NCI-H2171 treated with DMSO at 0.1 percent for 48 hours (cell line): ENCODE measurements at regions not wholly inside any gene's neighbourhood (a gene's known extent, or its start where the extent isn't known, plus 50 kb on each side); places are given as distances from the start of the nearest gene placed in this dataset.

ENCODE experiments used
- DNase-seq: peaks from one replicate; lab custom pipeline; 2025; lab: John Stamatoyannopoulos, UW

DNA sequence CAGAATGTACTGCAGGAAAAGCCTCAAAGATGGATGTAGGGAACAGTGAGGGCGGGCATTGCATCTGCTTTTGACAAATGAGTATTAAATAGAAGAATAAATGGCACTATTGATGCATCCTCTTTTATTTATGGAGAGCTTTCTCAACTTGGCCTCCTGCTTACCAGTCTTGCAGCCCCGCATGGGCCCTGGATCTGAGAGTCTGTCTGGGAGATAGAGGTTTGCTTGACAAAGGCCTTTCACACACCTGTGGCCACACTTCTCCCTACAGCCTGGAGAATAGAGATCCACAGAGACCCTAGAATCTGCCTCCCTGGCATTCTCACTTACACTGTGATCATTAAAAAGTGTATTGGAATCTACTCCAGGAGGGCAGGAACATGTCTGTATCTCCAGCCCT lies 203.8 kb upstream of the CDH4 start:
- no peak for DNase-seq

DNA sequence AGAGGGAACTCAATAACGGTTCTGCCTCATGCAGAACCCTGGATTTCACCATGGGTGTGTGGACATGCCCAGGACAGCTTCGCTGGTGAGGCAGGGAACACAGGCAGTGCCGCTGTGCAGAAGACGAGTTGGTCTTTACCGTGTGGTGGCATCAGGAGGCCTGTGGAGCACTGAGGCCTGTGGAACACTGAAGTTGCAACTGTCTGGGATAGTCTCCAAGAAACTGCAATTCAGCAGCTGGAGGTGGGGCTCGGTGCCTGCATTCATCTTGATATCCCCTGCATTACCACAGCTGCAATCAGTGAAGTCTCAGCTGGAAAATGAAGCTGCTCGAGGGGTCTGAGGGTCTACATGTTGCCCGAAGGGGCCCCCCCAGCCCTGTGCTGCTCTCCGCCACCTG lies 202.4 kb upstream of the CDH4 start:
- no peak for DNase-seq

DNA sequence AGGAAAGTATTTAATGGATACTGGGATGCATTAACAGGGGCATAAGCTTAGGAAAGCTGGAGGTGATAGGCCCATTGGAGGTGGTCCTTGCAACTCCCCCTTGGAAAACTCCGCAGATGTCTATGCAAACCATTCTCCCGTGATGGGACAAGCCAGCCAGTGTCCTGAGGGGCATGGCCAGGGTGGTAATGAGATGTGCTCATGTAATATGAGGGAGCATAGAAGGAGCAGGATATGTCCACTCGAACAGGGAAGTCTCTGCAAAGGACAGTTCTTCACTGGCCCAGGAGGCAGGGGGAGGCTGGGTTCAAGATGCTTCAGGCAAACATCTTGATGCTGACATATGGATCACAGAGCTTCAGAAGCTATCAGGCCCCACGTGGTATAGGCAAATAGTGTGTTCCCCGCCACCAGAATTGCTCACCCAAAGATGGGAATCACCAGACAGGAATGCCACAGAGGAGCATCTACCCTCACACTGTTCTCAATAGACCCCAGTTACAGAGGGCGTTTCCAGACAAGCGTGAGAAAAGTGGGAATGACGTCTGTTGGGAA lies 201.6 kb upstream of the CDH4 start:
- no peak for DNase-seq

GRCh38 chr20:61052195-61052750 lies 199.8 kb upstream of the CDH4 start:
- no peak for DNase-seq

GRCh38 chr20:61052776-61053442 lies 199.2 kb upstream of the CDH4 start:
- DNase-seq: no peak

DNA sequence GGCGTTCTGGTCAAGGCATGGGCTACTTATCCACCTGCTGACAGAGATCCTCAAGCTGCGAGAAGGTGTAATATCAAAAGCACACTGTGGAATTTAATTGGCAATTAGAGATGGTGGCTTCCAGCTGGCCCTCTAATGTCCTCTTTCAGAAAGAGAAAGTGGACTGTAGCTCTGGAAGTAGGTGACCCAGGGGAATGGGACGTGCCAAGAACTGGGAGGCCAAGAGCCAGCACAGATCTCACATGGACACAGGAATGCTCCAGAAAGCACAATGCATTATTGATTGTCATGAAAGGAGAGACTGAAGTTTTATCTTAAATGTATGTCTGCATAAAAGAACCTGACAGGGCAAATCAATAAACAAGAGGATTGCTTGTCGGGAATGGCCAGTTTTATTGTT lies 198.6 kb upstream of the CDH4 start:
- no peak for DNase-seq

DNA sequence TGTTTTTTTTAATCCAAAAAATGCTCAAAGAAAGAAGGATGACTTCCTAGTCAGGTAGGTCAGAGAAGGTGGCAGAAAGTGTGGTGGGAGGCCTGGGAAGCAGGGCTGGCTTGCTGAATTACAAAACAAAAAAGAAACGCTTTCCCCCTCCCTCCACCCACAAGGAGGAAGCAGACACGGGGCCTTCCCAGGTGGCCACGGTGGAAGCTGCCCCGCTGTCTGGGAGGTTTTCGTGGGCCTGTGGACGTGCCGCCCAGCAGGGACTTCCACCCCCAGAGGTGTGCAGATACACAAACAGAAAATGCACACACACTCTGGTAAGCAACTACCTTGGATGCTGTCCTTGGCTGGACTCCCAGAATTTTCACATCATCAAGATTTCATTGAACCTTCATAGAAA lies 198.2 kb upstream of the CDH4 start:
- no peak for DNase-seq

DNA sequence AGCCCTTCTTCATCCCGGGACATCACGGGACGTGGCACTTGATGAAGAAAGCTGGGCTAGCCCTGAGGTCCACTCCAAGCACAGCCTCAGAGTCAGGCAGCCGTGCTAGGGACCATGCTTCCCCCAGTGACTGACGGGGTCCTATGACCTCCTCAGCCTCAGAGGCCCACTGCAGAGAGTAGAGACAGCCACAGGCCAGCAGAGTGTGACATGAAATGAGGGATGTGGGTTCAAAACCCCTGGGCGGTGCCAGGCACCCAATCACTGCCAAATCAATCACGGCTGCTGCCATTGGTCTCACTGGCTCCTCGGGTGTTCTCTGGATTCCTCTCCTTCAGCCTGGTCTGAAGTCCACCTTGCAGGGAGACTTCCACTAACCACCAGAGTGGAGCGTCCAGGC lies 197.7 kb upstream of the CDH4 start:
- DNase-seq: no peak

DNA sequence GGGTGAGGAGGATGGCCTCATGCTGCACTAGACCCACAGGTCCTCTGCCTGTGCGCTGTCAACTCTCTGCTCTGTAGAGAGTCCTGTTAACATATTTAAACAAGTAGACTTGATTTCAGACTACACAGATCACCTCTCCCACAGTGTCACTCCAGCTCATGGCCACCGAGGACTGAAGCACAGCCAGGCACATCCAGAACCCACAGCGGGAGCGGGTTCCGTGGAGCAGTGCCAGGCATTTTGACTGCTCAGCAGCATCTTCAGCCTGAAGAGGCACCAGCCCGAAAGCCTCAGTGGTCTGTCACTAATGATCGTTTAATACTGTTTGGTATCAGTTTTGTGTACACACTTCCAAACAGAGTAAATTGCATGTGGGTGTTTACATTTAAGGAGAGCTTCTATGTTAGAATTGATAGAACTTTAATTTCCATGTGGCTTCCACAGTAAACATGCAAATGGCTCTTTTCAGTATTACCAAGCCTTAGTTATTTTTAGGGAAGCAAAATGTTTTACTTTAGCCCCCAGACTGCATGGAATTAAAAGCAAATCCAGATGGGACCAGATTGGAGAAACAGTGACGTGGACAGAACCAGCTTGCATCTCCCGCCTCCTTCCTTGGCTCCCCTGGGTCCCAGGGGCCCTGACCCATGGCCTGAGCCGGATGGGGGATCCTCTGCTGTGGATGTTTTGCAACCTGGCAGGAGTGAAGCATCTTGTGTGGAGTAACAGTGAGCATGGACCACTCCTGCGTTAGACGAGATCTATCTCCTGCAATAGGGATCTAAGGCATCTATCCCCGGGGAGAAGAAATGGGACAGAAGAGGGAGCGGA lies 196.7 kb upstream of the CDH4 start:
- DNase-seq: no peak

- no peak for DNase-seq
Measured at GRCh38 chr20:61056116-61056515, 195.9 kb upstream of the CDH4 start.

- no peak for DNase-seq
Measured at GRCh38 chr20:61056627-61057442, 195.2 kb upstream of the CDH4 start.

DNA sequence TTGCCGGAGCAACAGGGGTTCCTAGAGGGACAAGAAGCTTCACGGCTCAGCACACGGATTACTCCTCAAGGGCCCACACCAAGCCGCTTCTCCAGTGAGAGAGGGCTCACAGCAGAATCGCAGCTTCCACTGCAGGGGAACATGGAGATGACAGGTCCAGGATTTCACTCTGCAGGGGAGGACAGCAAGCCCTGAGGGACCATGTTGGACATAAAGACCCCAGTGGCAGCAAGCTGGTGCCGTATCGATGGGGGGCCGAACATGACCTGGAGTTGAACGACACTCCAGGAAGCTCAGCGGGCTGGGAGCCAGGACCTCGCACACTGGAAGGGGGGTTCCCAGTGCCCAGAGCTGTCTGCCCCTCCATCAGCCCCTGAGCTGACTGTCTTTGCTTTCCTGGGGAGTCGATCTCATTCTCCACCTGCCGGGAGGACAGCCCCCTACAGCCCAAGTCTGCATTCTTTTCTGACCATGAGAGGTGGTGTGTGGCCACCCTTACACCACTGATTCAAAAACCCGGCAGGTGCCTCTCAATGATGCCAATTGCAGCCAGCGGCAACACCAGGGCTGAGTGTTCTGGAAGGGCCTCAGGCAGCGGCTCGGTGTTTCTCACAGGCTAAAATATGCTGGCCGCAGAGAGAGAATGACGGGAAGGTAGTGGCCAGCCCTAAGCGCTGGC lies 194.5 kb upstream of the CDH4 start:
- no peak for DNase-seq

DNA sequence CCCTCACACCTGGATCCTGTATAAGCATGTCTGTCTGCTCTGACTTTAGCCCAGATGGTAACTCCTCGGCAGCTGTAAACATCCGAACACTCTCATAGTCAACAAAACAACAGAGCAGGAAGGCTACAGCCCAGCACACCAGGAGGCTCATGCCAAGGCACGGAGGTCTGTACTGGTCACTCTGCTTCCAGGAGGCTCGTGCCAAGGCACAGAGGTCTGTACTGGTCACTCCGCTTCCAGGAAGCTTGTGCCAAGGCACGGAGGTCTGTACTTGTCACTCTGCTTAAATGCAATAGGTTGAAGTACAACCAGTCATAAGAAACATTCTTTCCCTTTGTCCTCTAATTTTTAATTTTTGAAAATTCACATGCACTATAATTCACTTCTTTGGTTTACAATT lies 190.1 kb upstream of the CDH4 start:
- no peak for DNase-seq

GRCh38 chr20:61065853-61066252 lies 186.2 kb upstream of the CDH4 start:
- no peak for DNase-seq

DNA sequence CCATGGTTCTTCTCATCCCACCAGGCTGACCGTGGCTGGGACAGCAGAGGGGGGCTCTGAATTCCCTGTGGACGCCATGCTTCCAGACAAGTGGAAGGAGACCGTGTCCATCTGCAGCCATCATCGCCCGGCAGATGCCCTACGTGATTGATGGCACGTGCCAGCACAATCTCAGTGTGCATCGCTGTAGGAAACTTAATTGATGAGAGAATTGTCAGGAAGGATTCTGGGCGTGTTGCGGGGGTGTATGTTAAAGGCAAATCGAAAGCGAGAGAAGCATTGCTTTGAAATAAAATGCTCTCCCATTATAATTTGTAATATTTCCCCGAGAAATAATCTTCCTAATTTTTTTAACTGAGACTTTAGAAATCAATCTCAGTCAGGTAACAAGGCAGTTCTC lies 185.5 kb upstream of the CDH4 start:
- no peak for DNase-seq

DNA sequence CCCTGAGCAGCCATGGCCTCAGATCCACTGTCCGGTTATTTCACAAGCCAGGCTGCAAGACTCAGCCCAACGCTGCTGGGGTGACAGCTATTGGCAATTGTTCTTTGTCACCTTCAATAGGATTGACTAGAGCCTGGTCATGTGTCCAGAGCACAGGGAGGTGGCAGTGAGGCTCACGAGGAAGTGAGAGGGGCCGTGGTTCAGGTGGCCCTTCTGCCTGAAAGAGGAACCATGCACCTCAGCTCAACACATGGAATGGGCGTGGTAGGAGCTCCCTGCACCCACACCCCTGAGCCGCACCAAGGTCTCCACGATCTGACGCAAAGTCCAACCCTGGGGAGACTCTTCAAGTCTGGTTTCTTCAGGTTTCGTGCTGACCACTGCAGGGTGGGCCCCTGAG lies 184.8 kb upstream of the CDH4 start:
- DNase-seq: no peak

DNA sequence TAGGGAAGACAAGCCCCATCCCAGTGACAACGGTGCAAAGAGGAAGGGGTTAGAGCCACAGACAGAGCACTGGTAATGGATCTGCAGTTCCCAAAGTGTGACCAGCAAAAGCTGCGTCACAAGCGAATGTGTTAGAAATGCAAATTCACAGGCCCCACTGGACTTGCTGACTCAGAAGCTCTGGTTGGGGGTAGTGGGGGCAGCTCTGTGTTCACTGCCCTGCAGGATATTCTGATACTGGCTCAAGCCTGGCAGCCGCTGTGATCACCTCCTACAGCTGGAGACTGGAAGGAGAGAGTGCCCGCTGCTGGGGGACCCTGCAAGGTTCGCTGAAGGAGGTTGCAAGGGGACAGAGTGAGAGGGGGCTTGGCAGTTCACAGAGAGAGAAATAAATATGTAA lies 179.7 kb upstream of the CDH4 start:
- DNase-seq: no peak

GRCh38 chr20:61073376-61073775 lies 178.7 kb upstream of the CDH4 start:
- DNase-seq: no peak

GRCh38 chr20:61082720-61083119 lies 169.3 kb upstream of the CDH4 start:
- no peak for DNase-seq

GRCh38 chr20:61083431-61083830 lies 168.6 kb upstream of the CDH4 start:
- DNase-seq: no peak

- DNase-seq: no peak
Measured at GRCh38 chr20:61086031-61086430, 166.0 kb upstream of the CDH4 start.

- DNase-seq: no peak
Measured at GRCh38 chr20:61090541-61090940, 161.5 kb upstream of the CDH4 start.
